ENCODE measurements at regions not wholly inside any gene's neighbourhood (a gene's known extent, or its start where the extent isn't known, plus 50 kb on each side); places are given as distances from the start of the nearest gene placed in this dataset.

DNA sequence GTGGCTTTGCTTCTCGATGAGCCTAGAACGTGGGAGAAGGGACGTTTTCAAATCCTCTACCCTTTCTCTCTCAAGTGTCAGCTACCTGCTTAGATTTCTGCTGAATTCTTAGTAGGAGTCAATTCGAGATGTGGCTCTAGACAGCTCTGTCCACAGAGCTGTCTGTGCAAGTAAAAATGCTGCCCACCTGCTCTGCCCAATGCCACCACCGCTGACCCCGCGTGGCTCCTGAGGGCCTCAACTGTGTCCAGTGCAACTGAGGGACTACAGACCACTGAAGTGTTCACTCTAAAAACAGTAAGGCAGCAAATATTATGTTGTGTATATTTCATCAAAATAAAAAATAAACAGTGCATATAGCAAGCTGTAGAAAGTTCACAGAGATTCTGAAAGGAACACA, 266.3 kb downstream of the ZNF516 start:
- TF ChIP-seq, protein P1, sequence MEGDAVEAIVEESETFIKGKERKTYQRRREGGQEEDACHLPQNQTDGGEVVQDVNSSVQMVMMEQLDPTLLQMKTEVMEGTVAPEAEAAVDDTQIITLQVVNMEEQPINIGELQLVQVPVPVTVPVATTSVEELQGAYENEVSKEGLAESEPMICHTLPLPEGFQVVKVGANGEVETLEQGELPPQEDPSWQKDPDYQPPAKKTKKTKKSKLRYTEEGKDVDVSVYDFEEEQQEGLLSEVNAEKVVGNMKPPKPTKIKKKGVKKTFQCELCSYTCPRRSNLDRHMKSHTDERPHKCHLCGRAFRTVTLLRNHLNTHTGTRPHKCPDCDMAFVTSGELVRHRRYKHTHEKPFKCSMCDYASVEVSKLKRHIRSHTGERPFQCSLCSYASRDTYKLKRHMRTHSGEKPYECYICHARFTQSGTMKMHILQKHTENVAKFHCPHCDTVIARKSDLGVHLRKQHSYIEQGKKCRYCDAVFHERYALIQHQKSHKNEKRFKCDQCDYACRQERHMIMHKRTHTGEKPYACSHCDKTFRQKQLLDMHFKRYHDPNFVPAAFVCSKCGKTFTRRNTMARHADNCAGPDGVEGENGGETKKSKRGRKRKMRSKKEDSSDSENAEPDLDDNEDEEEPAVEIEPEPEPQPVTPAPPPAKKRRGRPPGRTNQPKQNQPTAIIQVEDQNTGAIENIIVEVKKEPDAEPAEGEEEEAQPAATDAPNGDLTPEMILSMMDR (IDR thresholded peaks at IDR 0.05) = no peak
- TF ChIP-seq POLR2A (IDR thresholded peaks at IDR 0.05; ENCODE audit: low read depth) = no peak
